NB4 (cell line): ENCODE measurements at regions not wholly inside any gene's neighbourhood (a gene's known extent, or its start where the extent isn't known, plus 50 kb on each side); places are given as distances from the start of the nearest gene placed in this dataset.

Experiments used
- CTCF ChIP-seq: IDR thresholded peaks from one replicate; pipeline ENCODE4 v1.5.1; 2012; ENCODE audit warnings: low read depth, low read length
- MAX ChIP-seq: IDR thresholded peaks from 2 replicates; pipeline ENCODE4 v1.6.1; 2011; ENCODE audit warnings: low read depth, low read length
- MYC ChIP-seq: IDR thresholded peaks from 2 replicates; pipeline ENCODE4 v1.6.1; 2011; ENCODE audit warnings: low read depth, low read length
- POLR2A ChIP-seq: IDR thresholded peaks from 2 replicates; pipeline ENCODE4 v1.6.1; 2011; ENCODE audit warnings: mild to moderate bottlenecking; ENCODE audit not compliant: insufficient read length; ENCODE audit errors: extremely low read depth

GRCh38 chr2:136247204-136247950, 129.4 kb upstream of the CXCR4 start:
- TF ChIP-seq POLR2A (no peak), CTCF (no peak), MAX (no peak), MYC (no peak)
